Loucy (cell line): ENCODE measurements at regions not wholly inside any gene's neighbourhood (a gene's known extent, or its start where the extent isn't known, plus 50 kb on each side); places are given as distances from the start of the nearest gene placed in this dataset.

ENCODE experiments used
- CTCF ChIP-seq: fragments of 200-600 bp; sonication (generic); conservative IDR thresholded peaks from 2 replicates; pipeline ENCODE4 v1.5.1; 2014; ENCODE audit warnings: mild to moderate bottlenecking, antibody characterized with exemption, low read length
- EZH2phosphoT487 ChIP-seq: fragments of 200-600 bp; IDR thresholded peaks from 2 replicates; pipeline ENCODE4 v1.6.1; 2018; ENCODE audit warnings: antibody characterized with exemption, mild to moderate bottlenecking, moderate library complexity, borderline replicate concordance

- TF ChIP-seq CTCF = no peak
- no peak for TF ChIP-seq EZH2phosphoT487
Observed at GRCh38 chr5:166708291-166708690, 1583.2 kb upstream of the WWC1 start.
